ENCODE measurements at regions not wholly inside any gene's neighbourhood (a gene's known extent, or its start where the extent isn't known, plus 50 kb on each side); places are given as distances from the start of the nearest gene placed in this dataset.

GRCh38 chr2:107001551-107001950, 115.6 kb upstream of the ST6GAL2 start:
- TF ChIP-seq CTCF (IDR thresholded peaks at IDR 0.05): no peak
- no peak for TF ChIP-seq EP300 (IDR thresholded peaks at IDR 0.05)
- TF ChIP-seq POLR2A (IDR thresholded peaks at IDR 0.05; ENCODE audit: low read depth): no peak

All from esophagus muscularis mucosa (tissue), 4 donors.